Activated CD4-positive, alpha-beta T cell treated with anti-CD3 and anti-CD28 coated beads for 24 hours (primary cell): ENCODE measurements at regions not wholly inside any gene's neighbourhood (a gene's known extent, or its start where the extent isn't known, plus 50 kb on each side); places are given as distances from the start of the nearest gene placed in this dataset.
"Not testable (repeated sequence)": the region's sequence is repeated elsewhere in the genome, so short reads cannot be mapped to it uniquely, and the experiment has no call there.

ENCODE experiments used
- DNase-seq, 2 donors: peaks; one replicate each; pipeline ENCODE4 v3.0.0-alpha.2; 2020; ENCODE audit warnings: low read depth in 2 of 2

GRCh38 chr4:14110407-14110806 is 482.9 kb upstream of the BOD1L1 start:
- no peak for DNase-seq

GRCh38 chr4:14111730-14112181 is 484.2 kb upstream of the BOD1L1 start:
- DNase-seq, result no peak

- DNase-seq, result no peak
These were observed 487.6 kb upstream of the BOD1L1 start for GRCh38 chr4:14115106-14115505.

- no peak for DNase-seq
These were observed 490.2 kb upstream of the BOD1L1 start for GRCh38 chr4:14117575-14118238.

GRCh38 chr4:14124816-14125215 is 497.3 kb upstream of the BOD1L1 start:
- DNase-seq, result no peak

- DNase-seq, result no peak
These were observed 498.0 kb upstream of the BOD1L1 start for GRCh38 chr4:14125375-14126129.

GRCh38 chr4:14130551-14130950 is 503.0 kb upstream of the BOD1L1 start:
- no peak for DNase-seq

- DNase-seq, result no peak
These were observed 503.8 kb upstream of the BOD1L1 start for GRCh38 chr4:14131335-14131734.

- DNase-seq, result no peak
These were observed 504.8 kb upstream of the BOD1L1 start for GRCh38 chr4:14132301-14132700.

- DNase-seq, result no peak
These were observed 510.6 kb upstream of the BOD1L1 start for GRCh38 chr4:14138106-14138505.

- no peak for DNase-seq
These were observed 516.4 kb upstream of the BOD1L1 start for GRCh38 chr4:14143892-14144291.

- DNase-seq, result no peak
These were observed 521.9 kb upstream of the BOD1L1 start for GRCh38 chr4:14149176-14150053.

- DNase-seq, result no peak
These were observed 523.6 kb upstream of the BOD1L1 start for GRCh38 chr4:14151101-14151500.

- no peak for DNase-seq
These were observed 525.5 kb upstream of the BOD1L1 start for GRCh38 chr4:14152834-14153519.

- DNase-seq, result no peak
These were observed 528.3 kb upstream of the BOD1L1 start for GRCh38 chr4:14155803-14156202.

GRCh38 chr4:14157262-14157661 is 529.7 kb upstream of the BOD1L1 start:
- DNase-seq, result no peak

GRCh38 chr4:14165222-14165920 is 537.8 kb upstream of the BOD1L1 start:
- DNase-seq, result no peak

GRCh38 chr4:14167876-14168510 is 540.5 kb upstream of the BOD1L1 start:
- DNase-seq, result no peak

GRCh38 chr4:14168919-14169318 is 541.4 kb upstream of the BOD1L1 start:
- DNase-seq, result no peak

GRCh38 chr4:14169460-14169859 is 541.9 kb upstream of the BOD1L1 start:
- no peak for DNase-seq

- DNase-seq, result not testable (repeated sequence)
These were observed 542.4 kb upstream of the BOD1L1 start for GRCh38 chr4:14169940-14170339.
